ENCODE measurements at regions not wholly inside any gene's neighbourhood (a gene's known extent, or its start where the extent isn't known, plus 50 kb on each side); places are given as distances from the start of the nearest gene placed in this dataset.

DNA sequence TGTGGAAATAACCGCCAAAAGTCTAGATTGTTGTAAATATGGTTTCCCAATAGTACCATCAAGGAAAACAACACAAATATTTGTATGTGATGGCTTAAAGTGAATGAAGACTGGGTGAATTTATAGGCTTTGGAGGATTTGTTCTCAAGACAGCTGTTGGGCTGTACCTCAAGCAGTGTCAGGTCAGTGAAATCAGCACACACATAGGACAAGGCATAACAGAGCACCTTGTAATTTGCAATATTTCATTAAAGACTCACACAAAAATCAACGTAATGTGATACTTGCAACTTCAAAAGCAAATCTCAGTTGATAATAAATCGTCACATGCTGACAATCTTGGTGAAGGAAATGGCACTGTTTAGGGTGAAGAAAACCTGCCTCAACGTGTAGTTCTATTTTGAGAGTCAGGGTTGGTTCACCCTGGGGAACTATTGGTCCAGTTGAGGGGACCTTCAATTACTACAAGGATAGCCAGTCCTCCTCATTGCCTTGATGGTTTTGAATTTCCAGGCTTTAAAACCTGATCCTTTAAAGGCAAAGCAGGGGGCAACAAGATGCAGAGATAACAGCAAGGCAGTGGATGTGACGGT lies 126.8 kb upstream of the ST6GAL2 start:
- TF ChIP-seq CTCF (IDR thresholded peaks at IDR 0.05) (no peak), POLR2A (IDR thresholded peaks at IDR 0.05) (no peak)

Data from uterus (tissue), 2 donors.